Activated naive CD8-positive, alpha-beta T cell treated with anti-CD3 and anti-CD28 coated beads, Interleukin-2, amount 50 U/mL, for 24 hours (primary cell): ENCODE measurements at regions not wholly inside any gene's neighbourhood (a gene's known extent, or its start where the extent isn't known, plus 50 kb on each side); places are given as distances from the start of the nearest gene placed in this dataset.

Experiments
- ATAC-seq: fragments of 150-1000 bp; cut with Tn5 transposase; one replicate; pipeline ENCODE4 v1.10.0; 2021
- DNase-seq: peaks from one replicate; pipeline ENCODE4 v3.0.0; 2021
- H3K27ac Mint-ChIP-seq: one replicate; pipeline ENCODE4 v1.8.0; 2021; ENCODE audit warnings: mild to moderate bottlenecking, mixed read lengths
- H3K27me3 Mint-ChIP-seq: one replicate; pipeline ENCODE4 v1.8.0; 2021; ENCODE audit warnings: mixed read lengths
- H3K36me3 Mint-ChIP-seq: one replicate; pipeline ENCODE4 v1.8.0; 2021; ENCODE audit warnings: low read depth, mixed read lengths
- H3K4me1 Mint-ChIP-seq: one replicate; pipeline ENCODE4 v1.8.0; 2021; ENCODE audit warnings: mixed read lengths
- H3K4me3 Mint-ChIP-seq: one replicate; pipeline ENCODE4 v1.8.0; 2021; ENCODE audit warnings: mild to moderate bottlenecking, moderate library complexity, mixed read lengths
- H3K9me3 Mint-ChIP-seq: one replicate; pipeline ENCODE4 v1.8.0; 2021; ENCODE audit warnings: mixed read lengths

DNA sequence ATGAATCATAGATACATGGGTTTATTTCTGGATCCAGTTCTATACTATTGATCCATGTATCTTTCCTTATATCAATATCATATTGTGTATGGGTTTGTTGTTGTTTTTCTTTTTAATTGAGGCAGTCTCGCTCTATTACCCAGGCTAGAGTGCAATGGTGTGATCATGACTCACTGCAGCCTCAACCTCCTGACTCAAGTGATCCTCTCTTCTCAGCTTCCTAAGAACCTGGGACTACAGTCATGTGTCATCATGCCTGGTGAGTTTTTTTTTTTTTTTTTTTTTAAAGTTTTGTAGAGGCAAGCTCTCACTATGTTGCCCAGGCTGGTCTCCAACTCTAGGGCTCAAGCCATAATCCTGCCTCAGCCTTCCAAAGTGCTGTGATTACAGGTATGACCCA lies 1589.4 kb upstream of the TENM4 start:
- Mint-ChIP-seq H3K27me3 (no peaks in the 10 kb centered on the region), H3K4me1 (no peaks in the 10 kb centered on the region), H3K36me3 (no peaks in the 10 kb centered on the region), H3K4me3 (no peak overlapping the region), H3K27ac (no peak overlapping the region), H3K9me3 (peaks cover 7% of the 10 kb centered on the region)
- DNase-seq (no peak), ATAC-seq (no peak)

DNA sequence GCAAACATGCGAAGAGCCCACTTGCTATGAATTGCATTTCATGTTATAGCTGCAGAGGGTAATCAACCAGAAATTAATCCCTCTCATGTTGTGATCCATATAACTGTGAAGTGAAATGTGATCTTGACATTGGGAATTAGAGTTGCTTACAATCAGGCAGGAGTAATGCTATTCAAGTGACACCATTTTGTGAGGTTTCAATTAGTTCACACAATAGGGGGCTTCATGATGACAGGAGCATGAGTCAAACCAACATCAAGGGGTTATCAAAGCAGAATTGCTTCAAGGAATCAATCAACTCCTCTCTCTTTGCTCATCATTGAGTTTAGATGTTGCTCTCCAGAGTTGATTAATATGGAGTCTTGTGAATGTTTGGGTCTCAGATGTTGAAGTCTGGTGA lies 1585.2 kb upstream of the TENM4 start:
- ATAC-seq: no peak
- H3K4me3 Mint-ChIP-seq: no peak overlapping the region
- H3K9me3 Mint-ChIP-seq: peaks cover 7% of the 10 kb centered on the region
- H3K27ac Mint-ChIP-seq: no peak overlapping the region
- no peaks in the 10 kb centered on the region for H3K36me3 Mint-ChIP-seq
- no peak for DNase-seq
- no peaks in the 10 kb centered on the region for H3K27me3 Mint-ChIP-seq
- H3K4me1 Mint-ChIP-seq: no peaks in the 10 kb centered on the region

DNA sequence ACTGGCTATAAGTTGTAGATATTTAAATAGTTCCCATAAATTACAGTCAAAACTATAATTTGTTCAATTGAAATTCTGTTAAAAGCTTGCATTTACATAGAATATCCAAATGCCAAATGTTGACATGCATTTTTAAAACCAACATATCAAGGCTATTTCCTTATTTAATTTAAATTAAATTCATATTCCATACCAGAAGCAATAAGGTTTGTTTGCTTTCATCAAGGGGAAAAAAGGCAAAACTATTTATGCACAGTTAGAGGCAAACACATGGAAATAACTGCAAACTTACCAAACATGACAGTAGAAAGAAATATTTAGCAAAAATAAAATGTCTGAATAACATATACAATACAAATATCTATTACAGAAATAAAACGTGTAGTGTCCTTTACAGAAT lies 1581.2 kb upstream of the TENM4 start:
- no peaks in the 10 kb centered on the region for H3K4me1 Mint-ChIP-seq
- H3K27ac Mint-ChIP-seq: no peak overlapping the region
- H3K27me3 Mint-ChIP-seq: no peaks in the 10 kb centered on the region
- H3K4me3 Mint-ChIP-seq: no peak overlapping the region
- ATAC-seq (no peak), DNase-seq (no peak)
- H3K36me3 Mint-ChIP-seq: no peaks in the 10 kb centered on the region
- peaks cover 7% of the 10 kb centered on the region for H3K9me3 Mint-ChIP-seq

DNA sequence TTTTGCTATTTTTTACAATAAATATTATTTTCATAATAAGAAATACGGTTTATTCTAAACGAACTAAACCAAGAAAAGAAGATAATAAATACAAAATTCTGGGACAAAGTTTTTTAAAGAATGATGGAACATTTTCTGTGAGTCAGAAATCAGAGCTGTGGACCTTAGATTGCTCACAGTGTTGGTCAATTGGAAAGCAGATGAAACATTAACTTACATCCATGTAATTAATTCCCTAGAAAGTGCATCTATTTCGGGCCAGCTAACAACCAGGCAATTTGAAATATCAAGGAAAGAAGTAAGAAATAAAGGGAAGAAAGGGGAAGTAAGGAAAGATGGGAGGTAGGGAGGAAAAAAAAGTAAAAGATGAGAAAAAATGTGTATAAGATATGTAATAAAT lies 1569.8 kb upstream of the TENM4 start:
- Mint-ChIP-seq H3K27me3 (no peaks in the 10 kb centered on the region), H3K9me3 (peaks cover 8% of the 10 kb centered on the region), H3K4me3 (no peak overlapping the region), H3K27ac (no peak overlapping the region), H3K4me1 (no peaks in the 10 kb centered on the region), H3K36me3 (no peaks in the 10 kb centered on the region)
- ATAC-seq (no peak), DNase-seq (no peak)

DNA sequence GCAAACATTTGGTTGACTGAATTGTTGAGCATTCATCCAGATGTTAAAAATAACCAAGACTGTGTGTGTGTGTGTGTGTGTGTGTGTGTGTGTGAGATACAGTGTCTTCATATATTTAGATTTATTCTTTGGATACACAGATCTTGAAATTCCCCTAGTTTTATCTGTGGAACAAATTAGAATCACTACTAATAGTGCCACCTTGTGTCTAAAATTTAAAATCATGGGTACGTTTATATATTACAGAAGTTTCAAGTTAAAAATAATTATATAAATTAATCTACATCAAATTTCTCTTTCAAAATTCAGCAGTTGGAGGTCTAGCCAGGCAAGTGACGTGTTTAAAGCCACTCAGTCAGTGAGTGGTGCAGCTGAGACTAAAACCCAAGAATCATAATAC lies 1566.2 kb upstream of the TENM4 start:
- no peaks in the 10 kb centered on the region for H3K4me1 Mint-ChIP-seq

DNA sequence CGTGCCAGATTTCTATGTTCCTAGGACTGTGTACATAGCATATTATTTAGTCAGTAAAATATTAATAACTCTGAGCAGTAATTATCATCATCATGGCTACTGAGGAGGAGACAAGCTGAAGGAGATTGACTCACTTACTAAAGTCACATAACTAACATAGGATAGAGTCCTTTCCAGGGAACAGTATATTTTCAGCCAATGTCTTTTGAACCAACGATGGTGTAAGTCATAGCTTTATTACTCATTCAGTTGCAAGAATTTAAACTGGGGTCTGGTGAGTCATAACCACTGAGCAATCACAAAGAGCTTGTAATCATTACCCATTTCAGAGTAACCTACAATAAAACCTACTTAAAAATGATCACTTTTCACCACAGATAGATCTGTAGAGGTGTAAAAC lies 1564.8 kb upstream of the TENM4 start:
- no peak for DNase-seq

More for the DNA sequence above, 1566.2 kb upstream of the TENM4 start:
- ATAC-seq (no peak), DNase-seq (no peak)
- H3K4me3 Mint-ChIP-seq: no peak overlapping the region
- no peaks in the 10 kb centered on the region for H3K27me3 Mint-ChIP-seq
- no peak overlapping the region for H3K27ac Mint-ChIP-seq
- H3K9me3 Mint-ChIP-seq: peaks cover 4% of the 10 kb centered on the region
- H3K36me3 Mint-ChIP-seq: no peaks in the 10 kb centered on the region

DNA sequence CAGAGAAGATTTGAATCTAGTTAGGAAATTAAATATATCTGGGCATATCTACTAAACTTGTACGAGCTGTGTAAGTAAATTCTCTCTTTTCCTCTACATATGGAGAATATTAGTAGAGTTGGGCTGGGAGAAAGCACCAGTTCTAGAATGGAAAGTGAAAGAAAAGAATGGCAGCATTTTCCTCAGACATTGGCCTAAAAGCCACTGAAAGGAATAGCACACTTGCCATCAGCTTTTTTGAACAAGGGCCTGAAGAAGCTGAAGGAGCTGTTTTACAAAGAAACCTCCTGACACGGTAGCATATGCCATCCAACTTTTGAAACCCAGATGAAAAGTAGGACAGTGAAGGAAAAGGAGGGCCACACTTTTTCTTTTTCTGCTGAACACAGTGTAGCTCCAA lies 1563.7 kb upstream of the TENM4 start:
- H3K27ac Mint-ChIP-seq: no peak overlapping the region
- DNase-seq (no peak), ATAC-seq (no peak)
- H3K27me3 Mint-ChIP-seq: no peaks in the 10 kb centered on the region
- H3K36me3 Mint-ChIP-seq: no peaks in the 10 kb centered on the region
- H3K4me3 Mint-ChIP-seq: no peak overlapping the region
- no peaks in the 10 kb centered on the region for H3K9me3 Mint-ChIP-seq
- no peaks in the 10 kb centered on the region for H3K4me1 Mint-ChIP-seq

More for the DNA sequence above, 1564.8 kb upstream of the TENM4 start:
- Mint-ChIP-seq H3K27me3 (no peaks in the 10 kb centered on the region), H3K9me3 (no peaks in the 10 kb centered on the region), H3K36me3 (no peaks in the 10 kb centered on the region), H3K4me3 (no peak overlapping the region), H3K27ac (no peak overlapping the region), H3K4me1 (no peaks in the 10 kb centered on the region)
- no peak for ATAC-seq

DNA sequence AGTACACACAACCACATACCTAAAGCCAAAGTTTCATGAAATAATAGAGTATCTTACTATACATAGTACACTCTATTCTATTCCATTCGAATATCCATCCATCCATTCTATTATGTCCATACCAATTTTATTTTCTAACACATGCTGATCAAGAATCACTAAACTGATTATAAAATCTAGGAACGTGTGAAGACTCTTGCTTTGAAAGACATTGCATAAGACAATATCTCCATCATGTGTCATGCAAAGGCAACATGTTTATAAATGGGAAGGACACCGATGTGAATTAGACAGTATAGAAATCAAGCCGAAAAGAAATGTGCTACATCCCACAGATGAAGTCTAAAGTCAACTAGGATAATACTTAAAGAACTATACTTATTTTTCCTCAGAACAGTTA lies 1561.5 kb upstream of the TENM4 start:
- no peaks in the 10 kb centered on the region for H3K4me1 Mint-ChIP-seq
- H3K36me3 Mint-ChIP-seq: no peaks in the 10 kb centered on the region
- no peak for DNase-seq
- no peak for ATAC-seq
- H3K9me3 Mint-ChIP-seq: no peaks in the 10 kb centered on the region
- no peak overlapping the region for H3K27ac Mint-ChIP-seq
- H3K4me3 Mint-ChIP-seq: no peak overlapping the region
- no peaks in the 10 kb centered on the region for H3K27me3 Mint-ChIP-seq

DNA sequence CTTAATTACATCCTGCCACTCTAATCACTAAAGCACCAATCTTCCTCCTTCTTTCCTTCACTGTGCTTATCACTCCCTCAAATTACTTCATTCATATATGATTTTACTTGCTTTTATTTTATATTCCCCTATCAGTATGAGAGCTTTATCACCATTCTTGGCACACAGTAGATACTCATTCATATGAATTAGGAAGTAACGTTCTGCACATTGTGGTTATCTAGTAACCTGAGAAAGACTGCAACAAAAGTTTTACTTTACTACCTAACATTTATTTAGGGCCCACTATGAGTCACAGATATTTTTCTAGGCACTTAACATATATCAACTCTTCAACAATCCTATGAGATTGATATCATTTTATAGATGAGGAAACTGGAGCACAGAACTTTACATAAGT lies 1559.9 kb upstream of the TENM4 start:
- Mint-ChIP-seq H3K36me3 (no peaks in the 10 kb centered on the region), H3K4me1 (no peaks in the 10 kb centered on the region), H3K27me3 (no peaks in the 10 kb centered on the region), H3K9me3 (no peaks in the 10 kb centered on the region), H3K27ac (no peak overlapping the region), H3K4me3 (no peak overlapping the region)
- ATAC-seq: no peak
- no peak for DNase-seq

DNA sequence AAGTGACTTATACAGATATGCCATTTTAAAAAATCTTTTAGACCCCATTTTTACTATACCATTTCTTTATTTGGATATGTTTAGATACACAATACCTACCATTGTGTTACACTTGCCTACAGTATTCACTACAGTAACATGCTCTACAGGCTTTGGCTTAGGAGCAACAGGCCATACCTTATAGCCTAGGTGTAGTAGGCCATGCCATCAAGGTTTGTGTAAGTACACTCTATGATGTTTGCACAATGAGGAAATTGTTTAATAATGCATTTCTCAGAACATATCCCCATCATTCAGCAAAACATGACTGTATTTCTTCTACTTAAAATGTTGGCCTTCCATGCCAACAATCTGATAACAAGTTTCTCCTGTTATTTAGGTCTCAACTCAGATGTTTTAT lies 1559.5 kb upstream of the TENM4 start:
- H3K27me3 Mint-ChIP-seq: no peaks in the 10 kb centered on the region
- ATAC-seq: no peak

DNA sequence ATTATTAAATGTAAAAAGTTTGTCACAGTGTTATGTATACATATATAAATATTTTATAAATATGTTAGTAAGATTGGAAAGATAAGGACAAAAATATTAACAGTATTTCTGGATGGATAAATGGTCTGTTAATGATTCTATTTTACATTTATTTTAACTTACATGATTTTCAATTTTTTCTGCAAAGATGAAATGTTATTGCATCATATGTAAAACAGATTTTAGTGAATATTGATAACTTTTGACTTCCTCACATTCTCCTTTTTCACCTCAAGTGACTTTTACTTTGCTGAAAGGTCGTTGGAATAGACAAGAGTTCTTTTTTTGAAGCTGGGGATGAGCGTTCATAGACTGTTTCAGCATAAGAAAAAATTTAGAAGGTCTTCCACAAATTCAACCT lies 1554.7 kb upstream of the TENM4 start:
- Mint-ChIP-seq H3K27ac (no peak overlapping the region), H3K9me3 (peaks cover 2% of the 10 kb centered on the region), H3K4me3 (no peak overlapping the region), H3K36me3 (no peaks in the 10 kb centered on the region), H3K4me1 (no peaks in the 10 kb centered on the region), H3K27me3 (no peaks in the 10 kb centered on the region)
- DNase-seq: no peak
- ATAC-seq: no peak

More for the DNA sequence above, 1559.5 kb upstream of the TENM4 start:
- Mint-ChIP-seq H3K27ac (no peak overlapping the region), H3K4me1 (no peaks in the 10 kb centered on the region), H3K9me3 (no peaks in the 10 kb centered on the region), H3K36me3 (no peaks in the 10 kb centered on the region), H3K4me3 (no peak overlapping the region)
- DNase-seq: no peak

DNA sequence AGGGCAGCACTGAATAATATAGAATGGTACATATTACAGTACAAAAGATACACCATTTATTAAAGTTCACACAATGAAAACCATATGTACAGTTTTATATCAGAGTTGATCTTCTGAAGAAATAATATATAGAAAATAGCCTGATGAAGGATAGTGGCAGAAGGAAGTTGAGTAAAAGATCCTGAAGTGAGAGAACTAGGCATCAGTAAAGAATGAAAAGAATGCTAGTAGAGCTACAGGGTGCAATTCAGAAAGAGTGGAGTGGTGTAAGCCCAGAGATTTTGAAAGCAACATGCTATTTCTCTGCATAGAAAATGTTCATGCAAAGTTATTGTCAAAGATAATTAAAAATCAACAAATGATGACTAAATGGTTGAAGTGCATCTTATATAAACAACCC lies 1552.7 kb upstream of the TENM4 start:
- H3K36me3 Mint-ChIP-seq: no peaks in the 10 kb centered on the region
- DNase-seq: no peak
- H3K4me1 Mint-ChIP-seq: no peaks in the 10 kb centered on the region
- H3K27me3 Mint-ChIP-seq: no peaks in the 10 kb centered on the region
- H3K9me3 Mint-ChIP-seq: peaks cover 17% of the 10 kb centered on the region
- no peak overlapping the region for H3K4me3 Mint-ChIP-seq
- no peak for ATAC-seq
- H3K27ac Mint-ChIP-seq: no peak overlapping the region

DNA sequence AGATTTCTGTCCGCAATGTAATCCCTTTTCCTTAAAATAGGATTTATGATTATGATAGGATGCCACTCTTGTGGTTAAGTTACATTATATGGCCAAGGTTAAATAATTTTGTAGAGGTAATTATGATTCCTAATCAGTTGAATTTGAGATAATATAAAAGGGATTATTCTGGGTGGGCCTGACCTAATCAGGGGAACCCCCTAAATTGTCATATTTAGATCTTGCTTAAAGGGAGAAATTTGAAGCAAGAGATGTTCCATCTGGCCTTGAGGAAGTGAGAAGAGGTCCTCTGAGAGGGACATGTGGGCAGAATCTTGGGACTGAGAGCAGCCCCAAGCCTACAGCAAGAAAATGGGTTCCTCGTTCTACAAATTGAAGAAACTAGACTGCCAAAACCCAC lies 1550.1 kb upstream of the TENM4 start:
- no peak overlapping the region for H3K4me3 Mint-ChIP-seq
- H3K27ac Mint-ChIP-seq: no peak overlapping the region
- DNase-seq (no peak), ATAC-seq (no peak)
- H3K9me3 Mint-ChIP-seq: peaks cover 22% of the 10 kb centered on the region
- H3K27me3 Mint-ChIP-seq: no peaks in the 10 kb centered on the region
- no peaks in the 10 kb centered on the region for H3K4me1 Mint-ChIP-seq
- no peaks in the 10 kb centered on the region for H3K36me3 Mint-ChIP-seq

DNA sequence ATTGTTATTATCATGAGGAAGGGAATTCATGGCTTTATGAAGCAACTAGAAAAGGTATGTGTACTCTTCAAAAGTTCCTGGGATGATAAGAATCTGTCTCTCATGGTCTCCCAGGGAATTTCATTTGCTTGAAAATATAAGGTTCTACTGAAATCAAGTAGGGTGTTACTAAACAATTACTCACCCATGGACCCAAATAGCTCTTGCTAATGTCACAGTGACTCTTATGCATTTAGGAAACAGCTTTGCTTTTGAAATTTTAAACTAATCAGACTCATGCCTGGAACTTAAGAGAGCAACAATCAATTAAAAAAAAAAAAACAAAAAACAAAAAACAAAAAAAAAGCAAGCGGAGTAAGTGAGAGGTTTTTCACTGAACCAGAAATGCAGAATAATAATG lies 1546.3 kb upstream of the TENM4 start:
- no peaks in the 10 kb centered on the region for H3K27me3 Mint-ChIP-seq
- no peak for ATAC-seq
- H3K27ac Mint-ChIP-seq: no peak overlapping the region
- DNase-seq: no peak
- no peak overlapping the region for H3K4me3 Mint-ChIP-seq
- peaks cover 30% of the 10 kb centered on the region for H3K9me3 Mint-ChIP-seq
- no peaks in the 10 kb centered on the region for H3K36me3 Mint-ChIP-seq
- no peaks in the 10 kb centered on the region for H3K4me1 Mint-ChIP-seq

DNA sequence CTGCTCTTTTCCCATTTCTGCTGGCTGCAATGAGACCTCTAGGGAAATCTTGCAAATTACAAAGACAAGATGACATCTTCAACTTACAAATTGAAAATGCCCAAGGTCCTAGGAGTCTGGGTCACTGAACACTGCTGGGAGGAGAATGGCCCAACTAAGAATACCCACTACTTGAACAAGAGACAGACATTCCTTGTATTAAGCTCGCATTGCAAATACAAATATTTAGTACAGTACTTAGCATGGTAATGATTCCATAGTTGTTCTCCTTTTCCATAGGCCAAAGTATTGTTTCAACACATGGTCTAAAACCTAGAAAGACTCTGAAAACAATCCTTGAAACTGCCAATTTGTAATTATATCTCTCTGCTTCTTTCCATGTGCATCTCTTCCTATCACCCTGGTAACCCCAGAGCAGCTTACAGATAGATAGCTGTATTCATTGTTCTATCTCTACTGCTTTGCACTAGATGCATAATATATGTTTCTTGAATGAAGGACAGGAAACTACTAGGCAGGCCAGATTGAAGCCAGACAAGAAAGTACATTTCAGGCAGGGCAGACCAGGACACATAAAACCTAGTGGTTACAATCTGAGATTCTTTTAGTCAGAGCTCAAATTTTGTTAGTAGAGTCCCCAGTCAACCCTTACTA lies 1545.7 kb upstream of the TENM4 start:
- ATAC-seq (no peak), DNase-seq (no peak)
- H3K4me3 Mint-ChIP-seq: no peak overlapping the region
- H3K27me3 Mint-ChIP-seq: no peaks in the 10 kb centered on the region
- H3K9me3 Mint-ChIP-seq: peaks cover 30% of the 10 kb centered on the region
- no peaks in the 10 kb centered on the region for H3K36me3 Mint-ChIP-seq
- H3K4me1 Mint-ChIP-seq: no peaks in the 10 kb centered on the region
- H3K27ac Mint-ChIP-seq: no peak overlapping the region

DNA sequence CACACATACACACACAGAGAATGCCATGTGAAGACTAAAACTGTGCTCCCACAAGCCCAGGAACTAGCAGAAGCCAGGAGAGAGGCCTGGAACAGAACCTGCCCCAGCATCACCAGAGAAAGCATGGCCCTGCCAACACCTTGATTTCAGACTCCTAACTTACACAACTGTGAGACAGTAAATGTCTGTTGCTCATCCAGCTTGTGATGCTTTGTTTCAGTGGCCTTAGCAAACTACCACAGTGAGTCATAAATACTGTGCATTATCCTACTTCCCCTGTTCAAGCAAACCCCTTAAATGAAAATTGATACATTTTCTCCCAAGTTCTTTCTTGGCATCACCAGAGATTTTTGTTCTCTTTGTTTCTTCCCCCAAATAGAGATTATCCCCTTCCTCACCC lies 1539.4 kb upstream of the TENM4 start:
- peaks cover 16% of the 10 kb centered on the region for H3K9me3 Mint-ChIP-seq
- no peaks in the 10 kb centered on the region for H3K36me3 Mint-ChIP-seq
- no peaks in the 10 kb centered on the region for H3K4me1 Mint-ChIP-seq
- H3K27ac Mint-ChIP-seq: no peak overlapping the region
- no peaks in the 10 kb centered on the region for H3K27me3 Mint-ChIP-seq
- ATAC-seq (no peak), DNase-seq (no peak)
- no peak overlapping the region for H3K4me3 Mint-ChIP-seq
